Central memory CD8-positive, alpha-beta T cell (primary cell): ENCODE measurements at regions not wholly inside any gene's neighbourhood (a gene's known extent, or its start where the extent isn't known, plus 50 kb on each side); places are given as distances from the start of the nearest gene placed in this dataset.

Experiments
- ATAC-seq: fragments of 150-1000 bp; cut with Tn5 transposase; replicated peaks from 2 replicates; pipeline ENCODE4 v1.10.0; 2022; ENCODE audit warnings: mild to moderate bottlenecking, moderate FRiP score, moderate number of reproducible peaks; ENCODE audit not compliant: poor library complexity, severe bottlenecking; ENCODE audit errors: extremely low read depth
- DNase-seq, 2 donors: peaks; one replicate each; pipeline ENCODE4 v3.0.0; 2021; ENCODE audit warnings: low spot score in 2 of 2
- H3K27ac Mint-ChIP-seq: one replicate; pipeline ENCODE4 v1.8.0; 2022; ENCODE audit warnings: low read depth, mild to moderate bottlenecking, moderate library complexity, mixed read lengths
- H3K27me3 Mint-ChIP-seq: one replicate; pipeline ENCODE4 v1.8.0; 2022; ENCODE audit warnings: mixed read lengths
- H3K36me3 Mint-ChIP-seq: one replicate; pipeline ENCODE4 v1.8.0; 2022; ENCODE audit warnings: mild to moderate bottlenecking, moderate library complexity, mixed read lengths; ENCODE audit not compliant: insufficient read depth
- H3K4me1 Mint-ChIP-seq: one replicate; pipeline ENCODE4 v1.8.0; 2022; ENCODE audit warnings: mixed read lengths
- H3K4me3 Mint-ChIP-seq: one replicate; pipeline ENCODE4 v1.8.0; 2022; ENCODE audit warnings: mild to moderate bottlenecking, moderate library complexity, mixed read lengths
- H3K9me3 Mint-ChIP-seq: one replicate; pipeline ENCODE4 v1.8.0; 2022; ENCODE audit warnings: mixed read lengths

GRCh38 chr7:101693498-101694091, 64.5 kb upstream of the MYL10 start:
- H3K36me3 Mint-ChIP-seq: no peaks in the 10 kb centered on the region
- H3K27ac Mint-ChIP-seq: no peak overlapping the region
- H3K27me3 Mint-ChIP-seq: peaks cover 18% of the 10 kb centered on the region
- no peaks in the 10 kb centered on the region for H3K9me3 Mint-ChIP-seq
- H3K4me1 Mint-ChIP-seq: no peaks in the 10 kb centered on the region
- DNase-seq (no peak), ATAC-seq (no peak)
- no peak overlapping the region for H3K4me3 Mint-ChIP-seq

- ATAC-seq: no peak
- Mint-ChIP-seq H3K4me3 (no peak overlapping the region), H3K27me3 (peaks cover 21% of the 10 kb centered on the region), H3K27ac (no peak overlapping the region), H3K4me1 (no peaks in the 10 kb centered on the region), H3K9me3 (no peaks in the 10 kb centered on the region), H3K36me3 (no peaks in the 10 kb centered on the region)
- no peak for DNase-seq
Observed at GRCh38 chr7:101698964-101699363, 69.9 kb upstream of the MYL10 start.

GRCh38 chr7:101699399-101699798, 70.3 kb upstream of the MYL10 start:
- no peak for ATAC-seq
- no peaks in the 10 kb centered on the region for H3K4me1 Mint-ChIP-seq
- H3K9me3 Mint-ChIP-seq: no peaks in the 10 kb centered on the region
- H3K4me3 Mint-ChIP-seq: no peak overlapping the region
- DNase-seq: no peak
- H3K27ac Mint-ChIP-seq: no peak overlapping the region
- H3K27me3 Mint-ChIP-seq: peaks cover 21% of the 10 kb centered on the region
- H3K36me3 Mint-ChIP-seq: no peaks in the 10 kb centered on the region

GRCh38 chr7:101699881-101700823, 71.1 kb upstream of the MYL10 start:
- DNase-seq: no peak
- H3K4me1 Mint-ChIP-seq: no peaks in the 10 kb centered on the region
- no peaks in the 10 kb centered on the region for H3K36me3 Mint-ChIP-seq
- H3K27ac Mint-ChIP-seq: no peak overlapping the region
- no peak for ATAC-seq
- H3K9me3 Mint-ChIP-seq: no peaks in the 10 kb centered on the region
- H3K4me3 Mint-ChIP-seq: no peak overlapping the region
- H3K27me3 Mint-ChIP-seq: peaks cover 24% of the 10 kb centered on the region

GRCh38 chr7:101701153-101701794, 72.2 kb upstream of the MYL10 start:
- ATAC-seq (no peak), DNase-seq (no peak)
- no peaks in the 10 kb centered on the region for H3K4me1 Mint-ChIP-seq
- H3K27me3 Mint-ChIP-seq: peaks cover 29% of the 10 kb centered on the region
- no peaks in the 10 kb centered on the region for H3K36me3 Mint-ChIP-seq
- H3K27ac Mint-ChIP-seq: no peak overlapping the region
- H3K4me3 Mint-ChIP-seq: no peak overlapping the region
- H3K9me3 Mint-ChIP-seq: no peaks in the 10 kb centered on the region

GRCh38 chr7:101702362-101702850, 73.3 kb upstream of the MYL10 start:
- ATAC-seq (no peak), DNase-seq (no peak)
- Mint-ChIP-seq H3K27ac (no peak overlapping the region), H3K9me3 (no peaks in the 10 kb centered on the region), H3K4me1 (no peaks in the 10 kb centered on the region), H3K4me3 (no peak overlapping the region), H3K36me3 (no peaks in the 10 kb centered on the region), H3K27me3 (peaks cover 29% of the 10 kb centered on the region)

- no peaks in the 10 kb centered on the region for H3K9me3 Mint-ChIP-seq
- peaks cover 2% of the 10 kb centered on the region for H3K36me3 Mint-ChIP-seq
- ATAC-seq: no peak
Observed at GRCh38 chr7:101705331-101705730, 76.2 kb upstream of the MYL10 start.

GRCh38 chr7:101707587-101707986, 78.5 kb upstream of the MYL10 start:
- Mint-ChIP-seq H3K27ac (no peak overlapping the region), H3K27me3 (peaks cover 28% of the 10 kb centered on the region), H3K4me1 (no peaks in the 10 kb centered on the region), H3K9me3 (no peaks in the 10 kb centered on the region), H3K36me3 (peaks cover 2% of the 10 kb centered on the region), H3K4me3 (no peak overlapping the region)
- no peak for ATAC-seq
- no peak for DNase-seq

More at GRCh38 chr7:101705331-101705730, 76.2 kb upstream of the MYL10 start:
- no peak overlapping the region for H3K27ac Mint-ChIP-seq
- DNase-seq: no peak
- H3K4me1 Mint-ChIP-seq: no peaks in the 10 kb centered on the region
- H3K4me3 Mint-ChIP-seq: no peak overlapping the region
- H3K27me3 Mint-ChIP-seq: peaks cover 28% of the 10 kb centered on the region

GRCh38 chr7:101708223-101708622, 79.1 kb upstream of the MYL10 start:
- DNase-seq (no peak), ATAC-seq (no peak)
- Mint-ChIP-seq H3K9me3 (no peaks in the 10 kb centered on the region), H3K27me3 (peaks cover 28% of the 10 kb centered on the region), H3K27ac (no peak overlapping the region), H3K36me3 (peaks cover 2% of the 10 kb centered on the region), H3K4me3 (no peak overlapping the region), H3K4me1 (no peaks in the 10 kb centered on the region)

GRCh38 chr7:101712652-101713051, 83.6 kb upstream of the MYL10 start:
- no peaks in the 10 kb centered on the region for H3K9me3 Mint-ChIP-seq
- no peak overlapping the region for H3K4me3 Mint-ChIP-seq
- ATAC-seq (no peak), DNase-seq (no peak)
- peaks cover 9% of the 10 kb centered on the region for H3K27me3 Mint-ChIP-seq
- no peak overlapping the region for H3K27ac Mint-ChIP-seq
- no peaks in the 10 kb centered on the region for H3K4me1 Mint-ChIP-seq
- peaks cover under 1% of the 10 kb centered on the region for H3K36me3 Mint-ChIP-seq

- Mint-ChIP-seq H3K36me3 (no peaks in the 10 kb centered on the region), H3K27ac (no peak overlapping the region), H3K4me1 (no peaks in the 10 kb centered on the region), H3K27me3 (peaks cover 7% of the 10 kb centered on the region), H3K4me3 (no peak overlapping the region), H3K9me3 (no peaks in the 10 kb centered on the region)
- DNase-seq: no peak
- ATAC-seq: no peak
Observed at GRCh38 chr7:101714097-101714496, 85.0 kb upstream of the MYL10 start.

- no peak for DNase-seq
- Mint-ChIP-seq H3K4me3 (no peak overlapping the region), H3K4me1 (no peaks in the 10 kb centered on the region), H3K27ac (no peak overlapping the region), H3K36me3 (no peaks in the 10 kb centered on the region), H3K27me3 (peaks cover 10% of the 10 kb centered on the region), H3K9me3 (no peaks in the 10 kb centered on the region)
- ATAC-seq: no peak
Observed at GRCh38 chr7:101717628-101718357, 88.7 kb upstream of the MYL10 start.
